KOPT-K1 (cell line): ENCODE measurements at regions not wholly inside any gene's neighbourhood (a gene's known extent, or its start where the extent isn't known, plus 50 kb on each side); places are given as distances from the start of the nearest gene placed in this dataset.

Experiments
- H3K27ac ChIP-seq: fragments of 200-600 bp; sonication (generic); 2 replicates; pipeline ENCODE4 v1.5.1; 2016; ENCODE audit warnings: antibody characterized with exemption, mild to moderate bottlenecking, low read depth, low read length; ENCODE audit not compliant: poor library complexity, severe bottlenecking
- H3K36me3 ChIP-seq: fragments of 200-600 bp; sonication (generic); 2 replicates; pipeline ENCODE4 v1.5.1; 2017; ENCODE audit warnings: antibody characterized with exemption, mild to moderate bottlenecking, low read length, moderate library complexity; ENCODE audit not compliant: insufficient read depth
- H3K9me3 ChIP-seq: fragments of 200-600 bp; sonication (generic); 2 replicates; pipeline ENCODE4 v1.5.1; 2017; ENCODE audit warnings: antibody characterized with exemption, low read length, mild to moderate bottlenecking; ENCODE audit not compliant: insufficient read depth, poor library complexity, severe bottlenecking

DNA sequence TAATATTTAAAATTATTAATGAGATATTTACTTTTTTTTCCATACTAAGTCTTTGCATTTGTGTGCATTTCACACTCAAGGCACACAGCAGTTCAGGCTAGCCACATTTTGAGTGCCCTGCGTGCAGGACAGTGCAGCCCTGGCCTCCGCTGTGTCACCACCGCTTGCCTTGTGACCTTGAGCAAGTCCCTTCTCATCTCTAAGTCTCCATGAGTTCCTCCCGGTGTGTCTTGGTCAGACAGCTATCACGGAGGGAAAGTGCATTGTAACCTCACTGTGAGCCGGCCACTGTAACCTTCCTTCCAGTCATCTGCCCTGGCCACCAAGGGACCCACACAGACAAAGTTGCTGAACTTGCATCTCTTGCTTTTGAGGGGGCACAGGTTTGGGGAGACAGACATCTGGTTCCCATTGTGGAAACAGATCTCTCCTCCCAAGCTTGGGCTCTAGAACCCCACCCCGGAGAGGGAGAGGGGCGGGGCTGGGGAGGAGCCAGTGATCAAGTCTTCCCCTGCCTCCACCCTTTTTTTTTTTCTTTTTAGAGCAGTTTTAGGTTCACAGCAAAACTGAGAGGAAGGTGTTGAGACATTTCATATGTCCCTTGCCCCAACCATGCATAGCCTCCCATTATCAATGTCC lies 96.8 kb downstream of the C9orf50 start:
- H3K27ac ChIP-seq, result no peak overlapping the region
- no peaks in the 10 kb centered on the region for H3K36me3 ChIP-seq
- H3K9me3 ChIP-seq, result peaks cover 10% of the 10 kb centered on the region

- no peaks in the 10 kb centered on the region for H3K36me3 ChIP-seq
- H3K27ac ChIP-seq, result no peak overlapping the region
Observed at GRCh38 chr9:129522351-129522750, 98.5 kb downstream of the C9orf50 start.

DNA sequence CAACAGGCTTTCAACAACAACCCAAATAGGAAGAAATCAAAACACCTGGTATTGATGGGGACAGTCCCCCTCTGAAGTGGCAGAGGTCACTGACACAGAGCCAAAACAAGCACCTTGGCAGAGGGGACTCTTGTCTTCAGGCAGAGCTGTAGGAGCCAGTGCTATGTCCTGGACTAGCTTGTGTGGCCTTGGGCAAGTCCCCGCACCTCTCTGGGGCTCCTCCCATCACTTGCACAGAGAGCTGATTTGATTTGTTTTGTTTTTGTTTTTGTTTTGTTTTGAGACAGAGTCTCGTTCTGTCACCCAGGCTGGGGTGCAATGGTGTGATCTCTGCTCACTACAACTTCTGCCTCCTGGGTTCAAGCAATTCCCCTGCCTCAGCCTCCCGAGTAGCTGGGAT lies 100.8 kb downstream of the C9orf50 start:
- Histone ChIP-seq H3K27ac (no peak overlapping the region), H3K9me3 (peaks cover 18% of the 10 kb centered on the region), H3K36me3 (no peaks in the 10 kb centered on the region)

More at GRCh38 chr9:129522351-129522750, 98.5 kb downstream of the C9orf50 start:
- H3K9me3 ChIP-seq, result peaks cover 18% of the 10 kb centered on the region

DNA sequence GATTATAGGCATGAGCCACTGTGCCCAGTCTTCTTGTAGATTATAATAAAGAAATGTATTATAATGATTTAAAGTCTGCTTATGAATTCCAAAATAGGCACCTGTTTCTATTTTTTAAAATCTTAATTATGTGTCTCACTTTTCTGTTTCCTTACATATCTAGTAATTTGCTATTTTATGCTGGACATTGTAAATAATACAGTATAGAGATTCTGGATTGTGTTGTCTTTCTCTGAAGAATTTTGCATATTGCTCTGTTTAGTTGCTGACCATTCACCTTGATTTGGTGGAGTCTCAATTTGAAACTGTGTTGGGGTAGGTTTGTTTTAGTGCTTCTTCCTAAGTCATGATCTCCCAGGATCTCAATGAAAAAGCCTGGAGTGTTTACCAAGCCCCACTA lies 102.8 kb downstream of the C9orf50 start:
- H3K9me3 ChIP-seq, result peaks cover 38% of the 10 kb centered on the region
- no peak overlapping the region for H3K27ac ChIP-seq
- no peaks in the 10 kb centered on the region for H3K36me3 ChIP-seq

DNA sequence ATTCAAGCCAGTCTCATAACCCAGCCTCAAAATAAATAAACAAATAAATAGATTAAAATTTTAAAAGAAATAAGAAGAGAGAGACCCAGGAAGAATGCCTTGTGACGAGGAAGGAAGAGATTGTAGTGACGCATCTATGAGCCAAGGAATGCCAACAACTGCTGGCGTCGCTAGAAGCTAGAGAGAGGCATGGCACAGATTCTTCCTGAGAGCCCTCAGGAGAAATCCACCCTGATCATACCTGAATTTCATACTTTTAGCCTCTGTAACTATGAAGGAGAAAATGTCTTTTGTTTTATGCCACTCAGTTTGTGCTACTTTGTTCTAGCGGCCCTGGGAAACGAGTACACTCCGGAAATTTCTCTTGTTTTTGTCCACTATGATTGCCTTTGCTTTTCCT lies 103.9 kb downstream of the C9orf50 start:
- Histone ChIP-seq H3K27ac (no peak overlapping the region), H3K9me3 (peaks cover 39% of the 10 kb centered on the region)

GRCh38 chr9:129514891-129515290 lies 106.0 kb downstream of the C9orf50 start:
- Histone ChIP-seq H3K36me3 (no peaks in the 10 kb centered on the region), H3K9me3 (peaks cover 39% of the 10 kb centered on the region)

More for the DNA sequence above, 103.9 kb downstream of the C9orf50 start:
- no peaks in the 10 kb centered on the region for H3K36me3 ChIP-seq

GRCh38 chr9:129514497-129514867 lies 106.4 kb downstream of the C9orf50 start:
- no peak overlapping the region for H3K27ac ChIP-seq
- no peaks in the 10 kb centered on the region for H3K36me3 ChIP-seq
- peaks cover 39% of the 10 kb centered on the region for H3K9me3 ChIP-seq

More at GRCh38 chr9:129514891-129515290, 106.0 kb downstream of the C9orf50 start:
- H3K27ac ChIP-seq, result no peak overlapping the region

- Histone ChIP-seq H3K36me3 (no peaks in the 10 kb centered on the region), H3K9me3 (peaks cover 39% of the 10 kb centered on the region), H3K27ac (no peak overlapping the region)
Observed at GRCh38 chr9:129513856-129514496, 106.9 kb downstream of the C9orf50 start.

- H3K9me3 ChIP-seq, result peaks cover 35% of the 10 kb centered on the region
- no peaks in the 10 kb centered on the region for H3K36me3 ChIP-seq
- no peak overlapping the region for H3K27ac ChIP-seq
Observed at GRCh38 chr9:129513282-129513681, 107.6 kb downstream of the C9orf50 start.

DNA sequence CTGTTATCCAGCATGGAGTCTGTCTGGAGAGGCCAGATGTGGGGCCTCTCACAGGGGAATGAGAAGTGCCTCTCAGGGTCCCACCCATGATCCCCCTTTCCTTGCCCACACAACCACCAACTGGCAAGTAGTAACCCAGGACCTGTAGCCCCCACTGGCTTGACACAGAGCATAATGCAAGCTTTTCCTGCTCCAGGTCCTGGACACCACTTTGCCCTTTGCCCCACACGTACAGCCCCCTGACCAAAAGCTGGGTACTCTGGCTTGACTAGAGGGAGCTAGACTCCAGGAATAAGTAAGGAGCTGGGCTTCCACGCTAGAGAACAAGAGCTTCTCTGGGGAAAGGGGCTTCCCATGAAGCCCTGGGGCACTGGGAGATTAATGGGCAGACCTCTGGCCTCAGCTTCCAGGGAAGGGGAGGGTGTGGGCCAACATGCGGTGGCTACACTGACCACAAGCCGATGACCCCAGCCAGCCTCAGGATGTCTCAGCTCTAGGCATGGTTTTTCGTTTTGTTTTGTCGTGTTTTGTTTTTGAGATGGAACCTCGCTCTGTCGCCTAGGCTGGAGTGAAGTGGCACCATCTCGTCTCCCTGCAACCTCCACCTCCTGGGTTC lies 109.5 kb downstream of the C9orf50 start:
- Histone ChIP-seq H3K9me3 (peaks cover 26% of the 10 kb centered on the region), H3K27ac (no peak overlapping the region), H3K36me3 (no peaks in the 10 kb centered on the region)

GRCh38 chr9:129509533-129509928 lies 111.4 kb downstream of the C9orf50 start:
- Histone ChIP-seq H3K27ac (no peak overlapping the region), H3K36me3 (no peaks in the 10 kb centered on the region), H3K9me3 (peaks cover 16% of the 10 kb centered on the region)

DNA sequence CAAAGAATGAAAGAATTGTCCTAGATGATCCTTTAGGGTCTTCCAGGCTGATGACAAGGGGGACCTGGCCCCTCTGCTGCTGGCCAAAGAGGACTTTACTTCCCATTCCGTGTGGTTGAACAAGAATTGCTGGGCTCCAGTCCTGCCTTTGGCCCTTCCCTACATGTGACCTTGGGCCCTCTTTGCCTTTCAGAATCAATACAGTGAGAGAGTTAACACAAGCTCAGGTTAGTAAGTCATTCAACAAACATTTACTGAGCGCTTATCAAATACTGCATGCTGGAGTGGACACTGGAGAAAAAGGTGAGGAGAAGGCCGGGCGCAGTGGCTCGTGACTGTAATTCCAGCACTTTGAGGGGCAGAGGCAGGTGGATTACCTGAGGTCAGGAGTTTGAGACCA lies 113.1 kb downstream of the C9orf50 start:
- Histone ChIP-seq H3K36me3 (no peaks in the 10 kb centered on the region), H3K9me3 (no peaks in the 10 kb centered on the region), H3K27ac (no peak overlapping the region)

DNA sequence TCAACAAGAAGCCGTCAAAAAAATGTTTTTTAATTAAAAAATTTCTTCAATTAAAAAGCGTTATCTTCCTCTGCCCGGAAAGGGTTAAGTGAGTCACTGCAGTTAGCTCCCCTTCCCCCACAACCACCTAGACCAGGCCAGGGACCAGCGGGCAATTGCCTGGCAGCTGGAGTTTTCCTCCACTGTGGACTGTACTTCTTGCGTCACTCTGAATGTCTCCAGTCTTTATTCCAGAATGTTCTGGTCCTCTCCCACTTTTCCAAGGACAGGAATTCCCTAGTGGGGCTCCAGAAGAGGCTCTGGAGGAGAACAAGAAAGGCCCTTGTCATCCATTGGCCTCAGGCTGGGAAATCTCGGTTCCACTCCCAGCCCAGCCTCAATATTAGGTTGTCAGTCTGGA lies 114.0 kb downstream of the C9orf50 start:
- no peaks in the 10 kb centered on the region for H3K36me3 ChIP-seq
- no peak overlapping the region for H3K27ac ChIP-seq
- H3K9me3 ChIP-seq, result no peaks in the 10 kb centered on the region

DNA sequence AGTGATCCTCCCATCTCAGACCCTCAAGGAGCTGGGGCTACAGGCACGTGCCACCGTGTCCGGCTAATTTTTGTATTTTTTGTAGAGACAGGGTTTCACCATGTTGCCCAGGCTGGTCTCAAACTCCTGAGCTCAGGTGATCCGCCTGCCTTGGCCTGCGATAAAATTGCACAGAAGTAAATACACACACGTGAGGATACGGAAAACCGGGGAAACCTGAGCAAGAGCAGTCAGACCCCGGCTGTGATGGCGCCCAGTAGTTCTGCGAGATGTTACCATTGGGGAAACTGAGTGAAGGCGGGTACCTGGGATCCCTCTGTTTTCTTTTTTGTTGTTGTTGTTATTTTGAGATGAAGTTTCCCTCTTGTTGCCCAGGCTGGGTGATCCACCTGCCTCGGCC lies 114.9 kb downstream of the C9orf50 start:
- no peak overlapping the region for H3K27ac ChIP-seq
- no peaks in the 10 kb centered on the region for H3K36me3 ChIP-seq
- no peaks in the 10 kb centered on the region for H3K9me3 ChIP-seq

DNA sequence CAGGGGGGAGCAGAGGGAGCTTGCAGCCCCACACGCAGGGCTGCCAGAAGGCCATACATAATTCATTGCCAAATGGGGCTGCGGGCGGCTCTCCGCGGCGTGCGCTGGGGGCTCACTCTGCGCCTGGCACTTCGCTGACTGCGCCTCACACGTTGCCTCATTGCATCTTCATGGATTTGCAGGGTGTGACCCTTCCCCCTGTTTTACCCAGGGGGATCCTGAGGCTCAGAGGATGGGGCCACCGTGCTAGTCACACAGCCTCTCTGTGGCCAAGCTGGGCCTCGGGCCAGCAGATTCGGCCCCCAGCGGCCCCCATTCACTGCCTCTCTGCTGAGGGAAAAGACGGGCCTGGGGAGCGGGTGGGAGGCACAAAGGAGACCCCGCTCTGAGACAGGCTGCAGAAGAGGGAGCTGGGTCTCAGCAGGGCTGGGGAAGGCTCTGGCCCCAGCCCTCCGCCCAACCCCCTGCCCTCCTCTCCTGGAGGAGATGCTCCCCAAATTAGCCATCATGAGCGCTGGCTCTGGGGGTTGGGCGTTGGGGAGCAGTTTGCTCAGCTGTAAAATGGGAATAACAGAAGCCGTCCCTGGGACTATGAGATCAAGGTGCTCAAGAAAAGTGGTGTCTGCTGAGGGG lies 115.5 kb downstream of the C9orf50 start:
- H3K27ac ChIP-seq, result no peak overlapping the region
- H3K9me3 ChIP-seq, result no peaks in the 10 kb centered on the region
- no peaks in the 10 kb centered on the region for H3K36me3 ChIP-seq
